SK-N-SH (cell line): ENCODE measurements at regions not wholly inside any gene's neighbourhood (a gene's known extent, or its start where the extent isn't known, plus 50 kb on each side); places are given as distances from the start of the nearest gene placed in this dataset.

ENCODE experiments used
- CTCF ChIA-PET: fragments of 300-600, 350-600 bp; formaldehyde crosslinking; extraction: SDS; loops from one replicate; lab custom pipeline; 2021; lab: Yijun Ruan, JAX
- POLR2A ChIA-PET: fragments of 350-600 bp; sonication (Branson Sonifier 250); formaldehyde crosslinking; extraction: SDS; loops from one replicate; lab custom pipeline; 2020; ENCODE audit warnings: antibody characterized with exemption, inconsistent platforms; lab: Yijun Ruan, JAX
- DNase-seq: peaks from one replicate; pipeline ENCODE4 v3.0.0; 2012
- H2AFZ ChIP-seq: fragments of 200-600 bp; sonication (generic); 2 replicates; pipeline ENCODE4 v1.8.1; 2016; ENCODE audit warnings: antibody characterized with exemption, mild to moderate bottlenecking, low read depth
- H3F3A ChIP-seq: fragments of 200-600 bp; sonication (generic); replicated peaks from 2 replicates; pipeline ENCODE3; 2016; ENCODE audit warnings: antibody characterized with exemption, mild to moderate bottlenecking; ENCODE audit not compliant: insufficient read depth
- H3K27ac ChIP-seq, 2 experiments: fragments of 200-500 bp in 1 of 2; fragments of 200-600 bp in 1 of 2; sonication (Bioruptor generic) in 1 of 2; sonication (generic), shearing (Covaris generic) in 1 of 2; 2 replicates each; pipeline versions ENCODE4 v1.5.1 to v1.6.1; 2014 to 2016; ENCODE audit warnings: low read depth in 2 of 2, inconsistent platforms in 1 of 2, low read length in 1 of 2, mild to moderate bottlenecking in 1 of 2, mixed read lengths in 1 of 2
- H3K27me3 ChIP-seq: fragments of 200-600 bp; sonication (generic), shearing (Covaris generic); 2 replicates; pipeline ENCODE4 v1.6.1; 2016; ENCODE audit warnings: mixed run types; ENCODE audit not compliant: insufficient read depth
- H3K36me3 ChIP-seq, 2 experiments: fragments of 200-500 bp in 1 of 2; fragments of 200-600 bp in 1 of 2; sonication (Bioruptor generic) in 1 of 2; sonication (generic) in 1 of 2; replicated peaks in 1 of 2; 2 replicates each; pipeline versions ENCODE3 to v1.5.1; 2014 to 2016; ENCODE audit warnings: low read length in 1 of 2, mild to moderate bottlenecking in 1 of 2; ENCODE audit not compliant: insufficient read depth in 2 of 2, control insufficient read depth in 1 of 2
- H3K4me1 ChIP-seq, 2 experiments: fragments of 200-500 bp in 1 of 2; fragments of 200-600 bp in 1 of 2; sonication (Bioruptor generic) in 1 of 2; sonication (generic), shearing (Covaris generic) in 1 of 2; 2 replicates each; pipeline versions ENCODE4 v1.5.1 to v1.6.1; 2014 to 2016; ENCODE audit warnings: low read depth in 1 of 2, low read length in 1 of 2, mixed run types in 1 of 2; ENCODE audit not compliant: insufficient read depth in 2 of 2, control insufficient read depth in 1 of 2
- H3K4me2 ChIP-seq: fragments of 200-600 bp; sonication (generic), shearing (Covaris generic); 2 replicates; pipeline ENCODE4 v1.6.1; 2017; ENCODE audit warnings: mixed run types
- H3K4me3 ChIP-seq, 2 experiments: fragments of 200-500 bp in 1 of 2; fragments of 200-600 bp in 1 of 2; sonication (Bioruptor generic) in 1 of 2; sonication (generic), shearing (Covaris generic) in 1 of 2; 2 replicates each; pipeline versions ENCODE4 v1.5.1 to v1.8.1; 2014 to 2016; ENCODE audit warnings: low read depth in 2 of 2, inconsistent platforms in 1 of 2, low read length in 1 of 2, mild to moderate bottlenecking in 1 of 2, mixed read lengths in 1 of 2, moderate library complexity in 1 of 2
- H3K79me2 ChIP-seq: fragments of 200-600 bp; sonication (generic); 2 replicates; pipeline ENCODE4 v1.8.1; 2017; ENCODE audit warnings: mild to moderate bottlenecking; ENCODE audit not compliant: insufficient read depth
- H3K9ac ChIP-seq: fragments of 200-600 bp; sonication (generic); 2 replicates; pipeline ENCODE4 v1.6.1; 2017; ENCODE audit warnings: mixed run types
- H3K9me2 ChIP-seq: fragments of 200-600 bp; sonication (generic); 2 replicates; pipeline ENCODE4 v1.6.1; 2017; ENCODE audit warnings: mixed run types
- H3K9me3 ChIP-seq: fragments of 200-600 bp; sonication (generic); 2 replicates; pipeline ENCODE4 v1.6.1; 2017; ENCODE audit warnings: mixed run types, mild to moderate bottlenecking, moderate library complexity
- H4K20me1 ChIP-seq: fragments of 200-600 bp; sonication (generic); 2 replicates; pipeline ENCODE4 v1.6.1; 2017; ENCODE audit warnings: mild to moderate bottlenecking, mixed run types; ENCODE audit not compliant: insufficient read depth
- CTCF ChIP-seq: fragments of 200-600 bp; sonication (generic); IDR thresholded peaks from 2 replicates; pipeline ENCODE4 v1.6.1; 2017; ENCODE audit warnings: antibody characterized with exemption, mild to moderate bottlenecking, moderate library complexity
- EP300 ChIP-seq, 2 experiments: IDR thresholded peaks; 2 replicates each; pipeline versions ENCODE4 v1.4.0 to v1.6.1; 2012; ENCODE audit warnings: borderline replicate concordance in 1 of 2, low read depth in 1 of 2, low read length in 1 of 2
- FOSL2 ChIP-seq: IDR thresholded peaks from 2 replicates; pipeline ENCODE4 v1.4.0; 2012; ENCODE audit warnings: low read depth, mild to moderate bottlenecking, moderate library complexity, borderline replicate concordance
- GATA2 ChIP-seq: sonication (generic); formaldehyde crosslinking; IDR thresholded peaks from 2 replicates; pipeline ENCODE4 v1.5.0; 2020; ENCODE audit warnings: mild to moderate bottlenecking, missing genetic modification reagents
- IRF3 ChIP-seq: fragments of 150-350 bp; IDR thresholded peaks from 2 replicates; pipeline ENCODE4 v1.6.1; 2016; ENCODE audit warnings: mild to moderate bottlenecking, low read depth, low read length
- MXI1 ChIP-seq: IDR thresholded peaks from 2 replicates; pipeline ENCODE4 v1.6.1; 2012; ENCODE audit warnings: mild to moderate bottlenecking, low read depth, low read length, improper control_type of control experiment
- NFIC ChIP-seq: IDR thresholded peaks from 2 replicates; pipeline ENCODE4 v1.4.0; 2012; ENCODE audit warnings: borderline replicate concordance
- NRF1 ChIP-seq: IDR thresholded peaks from 2 replicates; pipeline ENCODE4 v1.6.1; 2012; ENCODE audit warnings: low read depth, mild to moderate bottlenecking, low read length
- PBX3 ChIP-seq: IDR thresholded peaks from 2 replicates; pipeline ENCODE4; 2012
- POLR2AphosphoS5 ChIP-seq: IDR thresholded peaks from 2 replicates; pipeline ENCODE4 v1.6.1; 2012; ENCODE audit warnings: low read depth, low read length
- RFX5 ChIP-seq: IDR thresholded peaks from 2 replicates; pipeline ENCODE4 v1.6.1; 2012; ENCODE audit warnings: mild to moderate bottlenecking, improper control_type of control experiment, low read length
- RXRA ChIP-seq: IDR thresholded peaks from 2 replicates; pipeline ENCODE4 v1.4.0; 2012; ENCODE audit warnings: low read depth, mild to moderate bottlenecking, borderline replicate concordance
- SIN3A ChIP-seq: IDR thresholded peaks from 2 replicates; pipeline ENCODE4 v1.6.1; 2012; ENCODE audit warnings: low read depth, mild to moderate bottlenecking, low read length, moderate library complexity, borderline replicate concordance
- TEAD4 ChIP-seq: IDR thresholded peaks from 2 replicates; pipeline ENCODE4 v1.4.0; 2012; ENCODE audit warnings: mild to moderate bottlenecking, borderline replicate concordance; ENCODE audit not compliant: insufficient read depth
- YY1 ChIP-seq: IDR thresholded peaks from 2 replicates; pipeline ENCODE4 v1.4.0; 2012; ENCODE audit warnings: low read depth, mild to moderate bottlenecking
- WGBS: methylation state at CpG from one replicate; pipeline ENCODE4 v1.1.6; 2017; ENCODE audit warnings: low lambda C conversion rate; 5-methylcytosine and 5-hydroxymethylcytosine counted together

GRCh38 chr12:94079566-94080340 lies 68.6 kb upstream of the PLXNC1 start:
- no peak overlapping the region for H3K9ac ChIP-seq
- POLR2A ChIA-PET, result no interaction called here

GRCh38 chr12:94080341-94081009 lies 67.9 kb upstream of the PLXNC1 start:
- no peaks in the 10 kb centered on the region for H3F3A ChIP-seq
- H3K27ac ChIP-seq, result no peak overlapping the region
- TF ChIP-seq EP300 (IDR thresholded peaks at IDR 0.05; ENCODE audit: borderline replicate concordance in 1 of 2, low read depth in 1 of 2, low read length in 1 of 2), result no peak
- TF ChIP-seq YY1, result no peak
- no peak for TF ChIP-seq TEAD4
- TF ChIP-seq CTCF, result no peak
- no peak for TF ChIP-seq MXI1
- no peak for TF ChIP-seq RFX5
- TF ChIP-seq GATA2, result no peak
- no peak for TF ChIP-seq SIN3A
- no peak for TF ChIP-seq NFIC
- TF ChIP-seq POLR2AphosphoS5, result no peak
- no peaks in the 10 kb centered on the region for H3K9me3 ChIP-seq
- no peaks in the 10 kb centered on the region for H3K9me2 ChIP-seq
- no peak for DNase-seq
- H3K4me3 ChIP-seq, result no peak overlapping the region
- H3K4me1 ChIP-seq, result no peaks in the 10 kb centered on the region
- H3K79me2 ChIP-seq, result no peaks in the 10 kb centered on the region
- H4K20me1 ChIP-seq, result no peaks in the 10 kb centered on the region
- H2AFZ ChIP-seq, result no peak overlapping the region
- CTCF ChIA-PET, result interaction anchor here (3.4 kb wide), 1 partner anchor 21 kb away, joined by 22 read pairs; no protein-coding TSS in a partner anchor
- H3K27me3 ChIP-seq, result no peaks in the 10 kb centered on the region
- no peaks in the 10 kb centered on the region for H3K36me3 ChIP-seq
- WGBS, result 65% methylated on average over 3 of the region's 3 CpGs
- POLR2A ChIA-PET, result no interaction called here
- H3K9ac ChIP-seq, result no peak overlapping the region
- no peak overlapping the region for H3K4me2 ChIP-seq

More at GRCh38 chr12:94079566-94080340, 68.6 kb upstream of the PLXNC1 start:
- Histone ChIP-seq H3K9me2 (no peaks in the 10 kb centered on the region), H3K4me3 (no peak overlapping the region), H3K4me1 (peaks cover 0 to 5% of the 10 kb centered on the region in 2 experiments; a peak in 1 of 4 replicates), H3F3A (no peaks in the 10 kb centered on the region), H3K27ac (no peak overlapping the region), H3K4me2 (no peak overlapping the region), H2AFZ (no peak overlapping the region), H3K27me3 (no peaks in the 10 kb centered on the region), H4K20me1 (no peaks in the 10 kb centered on the region), H3K36me3 (no peaks in the 10 kb centered on the region), H3K79me2 (no peaks in the 10 kb centered on the region), H3K9me3 (no peaks in the 10 kb centered on the region)
- WGBS, result 87% methylated on average over 7 of the region's 7 CpGs
- no peak for DNase-seq
- no peak for TF ChIP-seq GATA2
- TF ChIP-seq IRF3, result no peak
- no peak for TF ChIP-seq MXI1
- TF ChIP-seq PBX3, result no peak
- TF ChIP-seq FOSL2, result no peak
- no peak for TF ChIP-seq RXRA
- TF ChIP-seq NRF1, result no peak
- CTCF ChIA-PET, result interaction anchor here (1.0 to 3.4 kb wide), 3 partner anchors 9 to 577 kb away, joined by 3 to 22 read pairs (median 4); no protein-coding TSS in a partner anchor
